ENCODE measurements at regions not wholly inside any gene's neighbourhood (a gene's known extent, or its start where the extent isn't known, plus 50 kb on each side); places are given as distances from the start of the nearest gene placed in this dataset.

DNA sequence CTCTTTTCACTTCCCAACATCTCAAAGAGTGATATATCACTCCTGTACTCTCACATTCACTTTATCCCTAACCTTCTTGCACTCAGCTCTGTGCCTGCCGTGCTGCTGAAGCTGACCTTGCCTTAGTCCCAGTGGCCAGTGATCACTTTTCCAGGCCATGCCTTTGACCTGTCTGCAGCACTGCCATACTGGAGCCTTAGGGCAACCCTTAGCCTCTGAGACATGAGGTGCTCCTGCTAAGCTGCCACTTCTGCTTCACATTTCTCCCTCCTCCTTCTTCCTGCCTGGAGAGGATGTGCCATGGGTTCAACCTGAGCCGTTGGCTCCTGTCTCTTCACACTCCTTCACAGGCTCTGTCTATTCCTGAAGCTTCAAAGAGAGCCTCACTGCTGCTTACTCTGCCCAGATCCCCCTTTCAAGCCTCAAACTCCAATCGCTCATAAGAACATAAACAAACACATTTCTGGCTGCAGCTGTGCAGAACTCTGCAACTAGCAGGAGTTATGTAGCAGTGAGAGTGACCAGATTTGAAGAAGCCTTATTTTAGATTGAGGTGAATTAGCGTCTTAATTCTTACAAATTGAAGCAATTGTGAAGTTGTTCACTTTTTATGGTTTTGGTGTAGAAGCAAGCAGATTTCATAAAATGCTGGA lies 716.2 kb upstream of the FANCL start:
- TF ChIP-seq GABPA (IDR thresholded peaks at IDR 0.05; ENCODE audit: low read depth), result no peak
- TF ChIP-seq POLR2AphosphoS5 (IDR thresholded peaks at IDR 0.05; ENCODE audit: low read depth), result no peak
- no peak for TF ChIP-seq REST (IDR thresholded peaks at IDR 0.05; ENCODE audit: insufficient replicate concordance, low read depth)
- no peak for TF ChIP-seq SPI1 (IDR thresholded peaks at IDR 0.05; ENCODE audit: borderline replicate concordance, low read depth)
- TF ChIP-seq CTCF (IDR thresholded peaks at IDR 0.05; ENCODE audit: insufficient read depth, low read length), result no peak
- H3K4me3 ChIP-seq (replicated peaks; ENCODE audit: insufficient read depth, low read length), result no peak overlapping the region
- DNase-seq (ENCODE audit: low read depth in 1 of 2, low spot score in 1 of 2), result no peak
- H3K27ac ChIP-seq (replicated peaks), result no peak overlapping the region
- no peaks in the 10 kb centered on the region for H3K27me3 ChIP-seq (ENCODE audit: insufficient read depth, poor library complexity, severe bottlenecking)

DNA sequence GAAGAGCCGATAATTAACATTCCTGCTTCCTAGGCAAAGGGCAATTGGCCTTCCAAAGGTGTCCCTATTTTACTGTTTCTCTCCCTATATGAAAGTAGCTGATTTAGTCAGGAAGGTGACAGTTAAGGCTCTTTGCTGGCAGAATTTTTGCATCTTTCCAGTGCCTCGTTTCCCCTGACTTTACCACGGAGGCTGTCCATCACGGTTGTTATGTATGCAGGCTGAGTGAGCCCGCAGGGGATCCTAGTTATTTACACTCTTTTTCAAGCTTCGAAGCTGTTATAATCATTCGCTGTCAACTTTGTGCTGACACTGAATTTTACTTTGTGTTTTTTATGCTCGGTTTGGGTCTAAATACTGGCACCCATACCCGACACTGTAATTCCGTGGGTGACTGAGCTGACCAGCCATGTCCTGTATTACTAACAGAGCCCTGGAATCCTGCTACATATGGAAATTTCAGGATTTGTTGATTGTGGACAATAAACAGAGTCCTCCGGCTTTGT lies 713.8 kb upstream of the FANCL start:
- DNase-seq (ENCODE audit: low read depth in 1 of 2, low spot score in 1 of 2), result no peak
- H3K27ac ChIP-seq (replicated peaks), result no peak overlapping the region
- no peaks in the 10 kb centered on the region for H3K27me3 ChIP-seq (ENCODE audit: insufficient read depth, poor library complexity, severe bottlenecking)
- TF ChIP-seq POLR2AphosphoS5 (IDR thresholded peaks at IDR 0.05; ENCODE audit: low read depth) (no peak), REST (IDR thresholded peaks at IDR 0.05; ENCODE audit: insufficient replicate concordance, low read depth) (no peak), GABPA (IDR thresholded peaks at IDR 0.05; ENCODE audit: low read depth) (no peak), SPI1 (IDR thresholded peaks at IDR 0.05; ENCODE audit: borderline replicate concordance, low read depth) (no peak), CTCF (IDR thresholded peaks at IDR 0.05; ENCODE audit: insufficient read depth, low read length) (no peak)
- H3K4me3 ChIP-seq (replicated peaks; ENCODE audit: insufficient read depth, low read length), result no peak overlapping the region

DNA sequence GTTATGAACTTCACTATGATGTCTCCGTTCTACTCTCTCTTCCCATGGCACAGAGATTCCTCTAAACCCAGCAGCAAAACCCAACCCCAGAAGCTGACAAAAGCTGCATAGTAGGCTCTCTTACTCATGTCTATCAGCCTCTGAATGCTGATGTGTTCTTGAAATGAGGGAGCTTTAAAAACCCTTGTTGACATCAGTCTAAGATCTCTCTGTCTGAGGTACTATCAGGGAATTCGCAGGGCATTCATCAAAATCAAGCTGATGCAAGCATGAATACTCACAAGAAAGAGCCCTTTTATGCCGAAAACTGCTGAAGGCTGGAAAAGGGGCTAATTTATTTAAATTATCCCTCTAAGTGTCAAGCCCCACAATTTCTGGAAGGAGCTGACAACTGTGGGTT lies 710.6 kb upstream of the FANCL start:
- Histone ChIP-seq H3K4me3 (replicated peaks; ENCODE audit: insufficient read depth, low read length) (no peak overlapping the region), H3K27me3 (ENCODE audit: insufficient read depth, poor library complexity, severe bottlenecking) (no peaks in the 10 kb centered on the region), H3K27ac (replicated peaks) (no peak overlapping the region)
- DNase-seq (ENCODE audit: low read depth in 1 of 2, low spot score in 1 of 2), result no peak
- TF ChIP-seq GABPA (IDR thresholded peaks at IDR 0.05; ENCODE audit: low read depth) (no peak), POLR2AphosphoS5 (IDR thresholded peaks at IDR 0.05; ENCODE audit: low read depth) (no peak), CTCF (IDR thresholded peaks at IDR 0.05; ENCODE audit: insufficient read depth, low read length) (no peak), REST (IDR thresholded peaks at IDR 0.05; ENCODE audit: insufficient replicate concordance, low read depth) (no peak), SPI1 (IDR thresholded peaks at IDR 0.05; ENCODE audit: borderline replicate concordance, low read depth) (no peak)

All from HL-60 (cell line).